Endothelial cell of umbilical vein (primary cell): ENCODE measurements at regions not wholly inside any gene's neighbourhood (a gene's known extent, or its start where the extent isn't known, plus 50 kb on each side); places are given as distances from the start of the nearest gene placed in this dataset.

Experiments used
- CTCF ChIP-seq, 2 donors: IDR thresholded peaks; 1 replicate in 1 of 2; 2 replicates in 1 of 2; pipeline ENCODE4 v1.5.1; 2011; ENCODE audit warnings: low read length in 2 of 2, mild to moderate bottlenecking in 2 of 2, moderate library complexity in 2 of 2, control low read depth in 1 of 2, inconsistent platforms in 1 of 2, low read depth in 1 of 2; ENCODE audit not compliant: insufficient read depth in 1 of 2; ENCODE audit errors: extremely low read depth in 1 of 2
- EZH2 ChIP-seq: IDR thresholded peaks from 2 replicates; pipeline ENCODE4 v1.6.1; 2012; ENCODE audit warnings: borderline replicate concordance, low read depth, mild to moderate bottlenecking, moderate library complexity, low read length, inconsistent platforms; ENCODE audit not compliant: severe bottlenecking
- GATA2 ChIP-seq: IDR thresholded peaks from 2 replicates; pipeline ENCODE4 v1.7.0; 2011; ENCODE audit warnings: low read depth, mild to moderate bottlenecking, moderate library complexity, mixed read lengths, low read length; ENCODE audit not compliant: insufficient read length, insufficient read depth
- JUN ChIP-seq: IDR thresholded peaks from 2 replicates; pipeline ENCODE4 v1.6.1; 2011; ENCODE audit warnings: borderline replicate concordance, low read depth; ENCODE audit not compliant: insufficient read length, insufficient read depth
- MAX ChIP-seq: IDR thresholded peaks from 2 replicates; pipeline ENCODE4 v1.6.1; 2011; ENCODE audit not compliant: insufficient read depth, insufficient read length
- MYC ChIP-seq: IDR thresholded peaks from one replicate; pipeline ENCODE4 v1.6.1; 2011; ENCODE audit warnings: mild to moderate bottlenecking, low read depth, low read length
- POLR2A ChIP-seq: IDR thresholded peaks from 2 replicates; pipeline ENCODE4 v1.6.1; 2012; ENCODE audit warnings: low read depth, mild to moderate bottlenecking, control low read depth, low read length
- POLR2AphosphoS5 ChIP-seq: IDR thresholded peaks from 2 replicates; pipeline ENCODE4 v1.6.1; 2012; ENCODE audit warnings: low read depth, mild to moderate bottlenecking, control low read depth, low read length, moderate library complexity; ENCODE audit not compliant: insufficient read depth

- TF ChIP-seq MAX (no peak), EZH2 (no peak), CTCF (IDR thresholded peaks at IDR 0.05; ENCODE audit: extremely low read depth in 1 of 2, insufficient read depth in 1 of 2, low read depth in 1 of 2, low read length in 2 of 2) (no peak), MYC (no peak), POLR2AphosphoS5 (no peak), GATA2 (no peak), POLR2A (no peak), JUN (no peak)
Observed at GRCh38 chr2:144307711-144308110, 212.2 kb downstream of the ZEB2 start.
